NT2/D1 (cell line): ENCODE measurements at regions not wholly inside any gene's neighbourhood (a gene's known extent, or its start where the extent isn't known, plus 50 kb on each side); places are given as distances from the start of the nearest gene placed in this dataset.

Experiments
- SUZ12 ChIP-seq: IDR thresholded peaks from 2 replicates; pipeline ENCODE4 v1.6.1; 2011; ENCODE audit not compliant: insufficient read length, insufficient read depth; ENCODE audit errors: extremely low read depth
- YY1 ChIP-seq: IDR thresholded peaks from 2 replicates; pipeline ENCODE4 v1.6.1; 2011; ENCODE audit not compliant: insufficient read length, insufficient read depth
- ZNF274 ChIP-seq: IDR thresholded peaks from 2 replicates; pipeline ENCODE4 v1.6.1; 2011; ENCODE audit warnings: mild to moderate bottlenecking, low read depth, low read length

DNA sequence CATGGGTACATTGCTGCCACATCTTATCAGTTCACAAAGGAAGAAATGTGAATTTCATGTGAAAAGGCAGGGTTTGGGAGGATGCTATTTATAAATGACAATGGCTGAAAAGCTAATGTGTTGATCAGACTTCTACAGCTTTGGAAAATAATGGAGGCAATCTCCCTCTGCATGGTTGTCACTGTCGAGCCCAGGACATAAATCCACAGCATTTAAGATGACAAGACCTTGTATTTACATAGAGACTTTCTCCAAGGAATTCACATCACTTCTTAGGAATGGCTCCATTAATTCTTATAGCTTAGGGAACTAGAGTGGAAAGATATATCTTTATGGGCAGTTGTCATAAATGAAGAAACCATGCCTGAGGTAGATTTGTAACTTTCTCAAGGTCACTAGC is 66.7 kb downstream of the CBLL2 start:
- TF ChIP-seq ZNF274 (no peak), YY1 (no peak), SUZ12 (no peak)
